ENCODE measurements at regions not wholly inside any gene's neighbourhood (a gene's known extent, or its start where the extent isn't known, plus 50 kb on each side); places are given as distances from the start of the nearest gene placed in this dataset.
A peak's percentile ranks its signal among the peaks of the same experiment; 100 is the strongest.

- Histone ChIP-seq H2BK15ac (ENCODE audit: low read depth, low read length) (no peak overlapping the region), H3K4me2 (ENCODE audit: low read depth, low read length) (no peak overlapping the region), H2BK120ac (ENCODE audit: low read depth, low read length) (no peak overlapping the region), H3K9me1 (ENCODE audit: insufficient read depth, low read length) (no peaks in the 10 kb centered on the region), H2AK9ac (replicated peaks; ENCODE audit: low read depth, low read length, poor library complexity) (peak overlapping the region; percentile 6), H2AK5ac (ENCODE audit: low read depth, low read length) (no peak overlapping the region), H4K20me1 (ENCODE audit: insufficient read depth, low read length) (no peaks in the 10 kb centered on the region), H3K23ac (ENCODE audit: low read depth, low read length) (no peak overlapping the region), H3K9ac (ENCODE audit: low read depth, low read length) (no peak overlapping the region), H3K27ac (ENCODE audit: insufficient read depth, low read length) (no peak overlapping the region), H2BK5ac (ENCODE audit: low read depth, low read length, poor library complexity, severe bottlenecking) (no peak overlapping the region), H4K5ac (ENCODE audit: low read depth, low read length) (no peak overlapping the region), H4K8ac (ENCODE audit: low read depth in 2 of 2, low read length in 2 of 2) (no peak overlapping the region), H3K79me1 (ENCODE audit: low read depth in 1 of 2, low read length in 2 of 2) (no peaks in the 10 kb centered on the region), H3K4me3 (ENCODE audit: insufficient read depth, low read depth, low read length) (no peak overlapping the region), H3K9me3 (ENCODE audit: control insufficient read depth, insufficient read depth, low read length) (no peaks in the 10 kb centered on the region), H3K36me3 (ENCODE audit: control insufficient read depth, insufficient read depth, low read length) (no peaks in the 10 kb centered on the region), H4K91ac (ENCODE audit: insufficient read depth, low read depth, low read length) (no peak overlapping the region), H3K4ac (ENCODE audit: low read depth, low read length) (no peak overlapping the region), H3K27me3 (ENCODE audit: control insufficient read depth, insufficient read depth, low read length) (peaks cover 7% of the 10 kb centered on the region; the same call in 1 of the 2 replicates), H2AFZ (replicated peaks; ENCODE audit: low read length, poor library complexity) (no peak overlapping the region), H3K18ac (ENCODE audit: low read depth, low read length) (no peak overlapping the region), H3K4me1 (ENCODE audit: control insufficient read depth, insufficient read depth, low read length) (no peaks in the 10 kb centered on the region), H3K14ac (replicated peaks; ENCODE audit: low read depth, low read length) (no peak overlapping the region), H3K56ac (ENCODE audit: extremely low read depth, insufficient read depth, low read length) (no peak overlapping the region), H2BK20ac (ENCODE audit: low read depth, low read length) (no peak overlapping the region)
- in situ Hi-C loops (cut with MboI; ENCODE audit: low sequenced_read_pairs), result no loop called here
- DNase-seq (no peak), ATAC-seq (ENCODE audit: low read depth) (no peak)
- no CpG with 5 or more reads among the region's 25 CpGs for WGBS, 2 experiments (ENCODE audit: extremely low coverage in 2 of 2, insufficient read length in 1 of 2)
- TF ChIP-seq SMC3 (IDR thresholded peaks at IDR 0.05; ENCODE audit: low read depth, low read length) (no peak), FOS (IDR thresholded peaks at IDR 0.05; ENCODE audit: low read depth, low read length) (no peak), USF2 (IDR thresholded peaks at IDR 0.05; ENCODE audit: low read depth, low read length) (no peak), RAD21 (IDR thresholded peaks at IDR 0.05; ENCODE audit: low read length) (no peak), MAZ (IDR thresholded peaks at IDR 0.05; ENCODE audit: borderline replicate concordance, low read depth, low read length) (no peak), ELK1 (IDR thresholded peaks at IDR 0.05; ENCODE audit: borderline replicate concordance, low read depth, low read length) (no peak), NFE2L2 (IDR thresholded peaks at IDR 0.05; ENCODE audit: low read depth, low read length) (no peak)
- dilution Hi-C loops (cut with HindIII; ENCODE audit: low sequenced_read_pairs, unreplicated experiment), result no loop called here
- ChIA-PET POLR2A (ENCODE audit: unreplicated experiment) (no interaction called here), CTCF (interaction anchor here (0.7 kb wide), 1 partner anchor 433 kb away, joined by 3 read pairs; no protein-coding TSS in a partner anchor)
- intact Hi-C loops (cut with micrococcal nuclease), result no loop called here
- no TSS peak for BruUV-seq (replicated peaks)
Measured at GRCh38 chr13:37934339-37935191, 65.0 kb upstream of the TRPC4 start.
